AG08395 (cell line): ENCODE measurements at regions not wholly inside any gene's neighbourhood (a gene's known extent, or its start where the extent isn't known, plus 50 kb on each side); places are given as distances from the start of the nearest gene placed in this dataset.

ENCODE experiments used
- DNase-seq: peaks from one replicate; pipeline ENCODE4 v3.0.0; 2012; ENCODE audit warnings: mixed read lengths, low spot score

GRCh38 chr11:57100638-57101331 is 81.0 kb upstream of the LRRC55 start:
- no peak for DNase-seq

- DNase-seq = no peak
Measured at GRCh38 chr11:57103899-57104605, 77.7 kb upstream of the LRRC55 start.

DNA sequence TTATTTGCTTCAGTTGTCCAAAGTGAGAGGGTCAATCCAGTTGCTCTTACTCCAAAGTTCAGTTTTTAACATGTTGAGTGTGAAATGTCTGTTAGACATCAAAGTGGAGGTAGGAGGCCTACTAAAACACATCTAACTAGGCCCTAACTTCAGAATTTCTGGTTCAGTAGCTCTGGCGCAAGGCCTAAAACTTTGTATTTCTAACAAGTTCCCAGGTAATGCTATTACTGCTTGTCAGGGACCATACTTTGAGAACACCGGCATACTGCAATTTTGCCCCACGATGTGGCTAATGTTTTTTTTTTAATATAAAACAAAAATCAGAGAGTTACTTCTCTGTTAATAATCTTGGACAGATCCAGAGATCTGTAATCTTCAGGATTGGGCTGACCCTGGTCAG is 72.4 kb upstream of the LRRC55 start:
- no peak for DNase-seq

DNA sequence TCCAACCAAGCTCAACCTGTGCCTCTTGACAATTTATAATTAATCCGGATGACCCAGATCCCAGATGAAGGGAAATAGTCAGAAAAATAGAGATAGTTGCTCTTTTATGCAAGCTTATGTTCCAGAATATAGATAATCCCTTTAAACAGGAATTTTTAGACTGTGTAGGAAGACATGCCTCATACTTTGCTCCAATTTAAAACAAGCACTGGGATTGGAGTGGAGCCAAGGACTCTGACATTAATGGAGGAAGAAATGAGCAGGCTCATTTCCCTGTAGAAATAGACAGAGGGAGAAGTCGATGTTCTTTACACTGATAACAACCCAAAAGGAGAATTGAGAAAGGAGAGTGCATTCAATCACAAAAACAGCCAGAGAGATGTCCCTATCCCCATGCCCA is 70.1 kb upstream of the LRRC55 start:
- DNase-seq = no peak

GRCh38 chr11:57116654-57117053 is 65.1 kb upstream of the LRRC55 start:
- peak; percentile 37 for DNase-seq

DNA sequence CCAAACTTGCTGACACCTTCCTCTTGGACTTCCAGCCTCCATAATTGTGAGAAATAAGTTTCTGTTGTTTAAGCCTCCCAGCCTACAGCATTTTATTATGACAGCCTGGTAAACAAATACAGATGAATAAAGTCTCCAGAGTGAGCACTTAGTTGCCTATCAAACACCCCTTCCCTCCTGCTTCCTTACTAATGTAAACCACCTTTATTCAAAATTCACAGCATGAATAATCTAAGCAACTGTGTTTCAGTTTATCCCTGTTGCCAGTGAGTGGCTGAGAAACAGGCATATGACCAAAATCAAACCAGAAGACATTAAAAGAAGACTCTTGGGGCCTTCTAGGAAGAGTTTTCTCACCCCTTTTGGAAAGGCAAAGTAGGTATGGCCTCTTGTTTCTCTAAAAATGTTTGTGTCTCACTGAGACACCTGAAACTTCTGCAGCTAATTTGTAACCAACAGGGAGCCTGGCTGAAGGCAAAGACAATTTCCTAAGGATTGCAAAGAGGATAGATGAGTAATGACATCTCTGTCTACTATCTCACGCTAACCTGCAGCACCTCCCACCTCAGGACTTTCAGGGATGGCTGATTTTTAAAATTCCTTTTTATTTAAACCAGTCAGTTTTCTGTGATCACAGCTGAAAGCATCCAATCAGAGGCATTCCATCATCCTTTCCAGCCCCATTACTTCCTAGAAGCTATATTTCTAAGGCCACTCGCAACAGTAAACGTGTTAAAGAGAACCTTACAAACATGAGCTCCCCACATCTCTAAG is 61.4 kb upstream of the LRRC55 start:
- no peak for DNase-seq

DNA sequence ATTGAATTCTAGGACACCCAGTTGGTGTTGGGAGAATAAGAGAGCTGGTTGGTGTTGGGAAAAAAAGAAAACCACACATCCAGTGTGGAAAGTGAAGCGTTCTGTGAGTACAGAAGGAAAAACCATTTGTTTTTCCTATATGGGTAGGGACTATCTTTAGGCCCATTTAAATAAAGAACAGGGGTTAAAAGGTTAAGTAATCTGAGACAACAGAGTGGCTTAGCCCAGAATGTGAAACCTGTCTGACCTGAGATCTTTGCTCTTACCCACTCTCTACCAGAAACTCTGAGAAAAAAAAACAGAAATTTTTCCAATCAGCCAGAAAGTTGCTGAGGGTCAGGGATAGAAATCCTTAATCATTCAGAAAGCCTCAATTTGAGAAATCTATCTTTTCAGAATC is 59.8 kb upstream of the LRRC55 start:
- no peak for DNase-seq

- no peak for DNase-seq
Measured at GRCh38 chr11:57123590-57123989, 58.2 kb upstream of the LRRC55 start.

DNA sequence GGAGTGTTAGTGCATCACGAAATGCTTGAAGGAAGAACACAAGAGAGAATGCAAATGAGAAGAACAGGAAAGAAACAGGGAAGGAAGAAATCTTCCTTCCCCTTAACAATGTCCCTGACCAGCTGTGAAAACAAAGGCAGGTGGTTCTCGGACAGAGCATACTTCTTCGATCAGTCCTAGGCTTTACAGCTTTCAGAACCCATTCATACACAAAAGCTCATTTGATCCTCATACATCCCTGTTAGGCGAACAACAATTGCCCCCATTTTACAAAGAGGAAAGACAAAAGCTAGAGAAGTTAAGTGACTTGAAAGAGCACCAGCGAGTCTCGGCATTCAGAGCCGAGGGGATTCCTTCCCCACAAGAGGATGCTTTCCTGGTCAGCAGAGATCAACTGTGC is 57.2 kb upstream of the LRRC55 start:
- no peak for DNase-seq

DNA sequence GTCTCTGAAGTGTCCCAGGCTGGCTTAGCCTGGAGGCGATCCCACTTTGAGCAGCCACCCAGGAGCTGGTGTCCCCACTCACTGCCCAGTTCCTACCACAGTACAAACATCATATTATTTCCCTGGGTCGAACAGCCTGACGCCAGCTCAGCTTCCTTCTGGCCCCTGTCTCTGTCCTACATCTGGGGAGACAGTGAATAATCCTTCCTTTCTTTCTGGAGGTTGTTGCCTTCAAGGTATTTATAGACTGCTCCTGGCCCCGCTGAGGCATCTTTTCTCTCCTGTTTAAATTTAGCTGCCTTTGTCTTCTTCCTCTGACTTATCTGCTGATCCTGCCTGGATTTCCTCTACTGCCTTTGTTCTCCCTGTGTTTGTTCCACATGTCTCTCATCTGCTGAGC is 56.8 kb upstream of the LRRC55 start:
- DNase-seq = no peak

DNA sequence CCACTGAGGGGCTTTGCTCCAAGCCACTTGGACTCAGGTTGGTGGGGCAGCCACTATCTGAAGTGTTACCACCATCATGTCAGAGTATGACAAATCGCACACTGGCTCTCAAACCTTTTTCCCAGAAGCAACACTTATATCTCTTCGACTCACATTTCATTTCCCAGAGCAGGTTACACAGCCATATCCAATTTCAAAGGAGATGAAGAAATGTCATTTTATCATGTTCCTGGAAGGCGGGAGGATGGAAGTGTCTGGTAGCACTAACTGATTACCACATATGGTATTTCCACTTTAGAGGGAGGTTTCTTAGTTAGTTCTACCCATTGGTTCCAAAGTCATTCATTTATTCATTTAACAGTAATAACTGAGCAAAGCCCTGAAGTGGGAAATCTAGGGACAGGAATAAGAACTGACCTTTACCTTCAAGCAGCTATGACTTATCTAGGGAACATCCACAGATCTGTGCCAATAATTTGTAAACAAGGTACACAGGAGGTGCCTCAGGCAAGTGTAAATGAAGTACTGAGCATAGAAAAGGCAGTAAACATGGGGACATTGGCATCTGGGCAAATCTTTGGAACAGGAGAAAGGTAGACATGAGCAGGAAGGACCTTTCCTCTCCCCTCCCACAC is 54.9 kb upstream of the LRRC55 start:
- DNase-seq = no peak

GRCh38 chr11:57131080-57131790 is 50.5 kb upstream of the LRRC55 start:
- DNase-seq = peak; percentile 42
